GM23338 (cell line): ENCODE measurements at regions not wholly inside any gene's neighbourhood (a gene's known extent, or its start where the extent isn't known, plus 50 kb on each side); places are given as distances from the start of the nearest gene placed in this dataset.

Experiments used
- ATAC-seq: fragments of 200-7000 bp; cut with Tn5 transposase; 3 replicates; pipeline ENCODE4 v1.9.1; 2020
- DNase-seq: peaks from one replicate; pipeline ENCODE4 v3.0.0-alpha.2; 2015; ENCODE audit warnings: low spot score
- H2AFZ ChIP-seq: fragments of 200-600 bp; sonication (generic); 2 replicates; pipeline ENCODE4 v1.8.0; 2016; ENCODE audit warnings: antibody characterized with exemption, mild to moderate bottlenecking, moderate library complexity
- H3F3A ChIP-seq: fragments of 200-600 bp; sonication (generic); replicated peaks from 2 replicates; pipeline ENCODE4 v1.8.0; 2017; ENCODE audit warnings: antibody characterized with exemption, mixed run types, low read depth
- H3K27ac ChIP-seq: fragments of 200-600 bp; sonication (generic); 2 replicates; pipeline ENCODE4 v1.6.1; 2016; ENCODE audit warnings: low read depth
- H3K27me3 ChIP-seq: fragments of 200-600 bp; sonication (generic); 2 replicates; pipeline ENCODE4 v1.8.0; 2016; ENCODE audit warnings: mild to moderate bottlenecking, mixed run types, moderate library complexity; ENCODE audit not compliant: insufficient read depth
- H3K36me3 ChIP-seq: fragments of 200-600 bp; sonication (generic); 2 replicates; pipeline ENCODE4 v1.8.0; 2016; ENCODE audit warnings: mild to moderate bottlenecking; ENCODE audit not compliant: insufficient read depth
- H3K4me1 ChIP-seq: fragments of 200-600 bp; sonication (generic); 2 replicates; pipeline ENCODE4 v1.8.0; 2016; ENCODE audit warnings: mild to moderate bottlenecking, moderate library complexity; ENCODE audit not compliant: insufficient read depth
- H3K4me2 ChIP-seq: fragments of 200-600 bp; sonication (generic); 2 replicates; pipeline ENCODE4 v1.7.1; 2017; ENCODE audit warnings: mixed run types
- H3K4me3 ChIP-seq: fragments of 200-600 bp; sonication (generic); 2 replicates; pipeline ENCODE4 v1.6.1; 2016; ENCODE audit warnings: mixed run types
- H3K79me2 ChIP-seq: fragments of 200-600 bp; sonication (generic); replicated peaks from 2 replicates; pipeline ENCODE4 v1.8.0; 2017; ENCODE audit warnings: mild to moderate bottlenecking; ENCODE audit not compliant: insufficient read depth
- H3K9me2 ChIP-seq: fragments of 200-600 bp; sonication (generic); 2 replicates; pipeline ENCODE4 v1.8.0; 2017; ENCODE audit not compliant: insufficient read depth
- H4K20me1 ChIP-seq: fragments of 200-600 bp; sonication (generic); replicated peaks from 2 replicates; pipeline ENCODE4 v1.8.0; 2017; ENCODE audit warnings: mild to moderate bottlenecking; ENCODE audit not compliant: insufficient read depth
- H3K27ac Mint-ChIP-seq: 2 replicates; pipeline ENCODE4 v1.8.0; 2020; ENCODE audit warnings: inconsistent platforms, mild to moderate bottlenecking, moderate library complexity, mixed read lengths
- H3K27me3 Mint-ChIP-seq: 3 replicates; pipeline ENCODE4 v1.8.0; 2022; ENCODE audit warnings: low read depth, mild to moderate bottlenecking, moderate library complexity, mixed read lengths, inconsistent platforms; ENCODE audit not compliant: insufficient read depth, poor library complexity
- H3K36me3 Mint-ChIP-seq: 3 replicates; pipeline ENCODE4 v1.8.0; 2021; ENCODE audit warnings: low read depth, mild to moderate bottlenecking, inconsistent platforms, moderate library complexity, mixed read lengths
- H3K4me1 Mint-ChIP-seq: 3 replicates; pipeline ENCODE4 v1.8.0; 2020; ENCODE audit warnings: mild to moderate bottlenecking, inconsistent platforms, mixed read lengths
- H3K4me3 Mint-ChIP-seq: 3 replicates; pipeline ENCODE4 v1.8.0; 2021; ENCODE audit warnings: moderate library complexity, mild to moderate bottlenecking, inconsistent platforms, mixed read lengths
- H3K9me3 Mint-ChIP-seq: 3 replicates; pipeline ENCODE4 v1.8.0; 2020; ENCODE audit warnings: moderate library complexity, mild to moderate bottlenecking, inconsistent platforms, mixed read lengths
- CTCF ChIP-seq, 2 experiments: fragments of 200-600 bp in 1 of 2; sonication (generic) in 1 of 2; conservative IDR thresholded peaks; 2 replicates each; pipeline versions ENCODE4 v1.5.1 to v1.6.1; 2016 to 2017; ENCODE audit warnings: antibody characterized with exemption in 2 of 2, low read depth in 2 of 2, mild to moderate bottlenecking in 2 of 2, moderate library complexity in 1 of 2
- ETS1 ChIP-seq: IDR thresholded peaks from 2 replicates; pipeline ENCODE4 v1.6.1; 2016; ENCODE audit warnings: antibody characterized with exemption
- EZH2phosphoT487 ChIP-seq: fragments of 200-600 bp; sonication (generic); IDR thresholded peaks from one replicate; pipeline ENCODE4 v1.8.1; 2018; ENCODE audit warnings: antibody characterized with exemption; ENCODE audit not compliant: unreplicated experiment
- REST ChIP-seq: IDR thresholded peaks from one replicate; pipeline ENCODE4 v1.6.1; 2018; ENCODE audit warnings: antibody characterized with exemption; ENCODE audit not compliant: unreplicated experiment
- ZNF462 ChIP-seq: fragments of 250-450 bp; sonication (Bioruptor Pico); IDR thresholded peaks from 2 replicates; pipeline ENCODE4 v1.5.0; 2020; ENCODE audit warnings: mild to moderate bottlenecking, moderate library complexity

- no peaks in the 10 kb centered on the region for H3K79me2 ChIP-seq
- no peak overlapping the region for H2AFZ ChIP-seq
- peaks cover 3% of the 10 kb centered on the region for H3K4me1 ChIP-seq
- TF ChIP-seq CTCF (conservative IDR thresholded peaks at IDR 0.05; ENCODE audit: low read depth in 2 of 2) (peak; percentile 28 to 34; a peak in 2 of 4 replicates), EZH2phosphoT487 (no peak), ETS1 (no peak), ZNF462 (CRISPR knock-in tag) (no peak), REST (no peak)
- H3K27ac Mint-ChIP-seq, result no peak overlapping the region
- H3K4me3 Mint-ChIP-seq, result no peak overlapping the region
- no peak overlapping the region for H3K4me2 ChIP-seq
- H3K27me3 ChIP-seq, result 0 out of 2 replicates have a peak, but pooled peaks cover under 1% of the 10 kb centered on the region
- H3K27me3 Mint-ChIP-seq, result peaks cover 7% of the 10 kb centered on the region
- H3K4me3 ChIP-seq, result no peak overlapping the region
- no peak overlapping the region for H3K27ac ChIP-seq
- H3K4me1 Mint-ChIP-seq, result peaks cover 11% of the 10 kb centered on the region
- no peaks in the 10 kb centered on the region for H3K36me3 ChIP-seq
- H3F3A ChIP-seq, result no peaks in the 10 kb centered on the region
- no peaks in the 10 kb centered on the region for H3K9me3 Mint-ChIP-seq
- no peaks in the 10 kb centered on the region for H3K36me3 Mint-ChIP-seq
- DNase-seq (peak; percentile 44), ATAC-seq (no peak)
- H4K20me1 ChIP-seq, result no peaks in the 10 kb centered on the region
- no peaks in the 10 kb centered on the region for H3K9me2 ChIP-seq
Measured at GRCh38 chr6:43885399-43886066, 115.5 kb downstream of the VEGFA start.
